Common myeloid progenitor, CD34-positive (primary cell): ENCODE measurements at regions not wholly inside any gene's neighbourhood (a gene's known extent, or its start where the extent isn't known, plus 50 kb on each side); places are given as distances from the start of the nearest gene placed in this dataset.

ENCODE experiments used
- CTCF ChIA-PET: fragments of 350-600 bp; sonication (Branson Sonifier 250); formaldehyde crosslinking; loops from one replicate; lab custom pipeline; 2021; ENCODE audit warnings: antibody characterized with exemption; lab: Charles Lee
- POLR2A ChIA-PET: fragments of 350-600 bp; sonication (Branson Sonifier 250); formaldehyde crosslinking; loops from one replicate; lab custom pipeline; 2021; ENCODE audit warnings: antibody characterized with exemption; lab: Charles Lee
- DNase-seq, 3 donors: peaks; one replicate each; pipeline versions ENCODE4 v3.0.0 to v3.0.0-alpha.2; 2013
- H3K27ac ChIP-seq, 2 experiments: 1 replicate in 1 of 2; 2 replicates in 1 of 2; pipeline ENCODE4 v1.7.0; 2013; ENCODE audit warnings: inconsistent platforms in 2 of 2, low read length in 2 of 2, mild to moderate bottlenecking in 2 of 2, low read depth in 1 of 2, moderate library complexity in 1 of 2; ENCODE audit not compliant: severe bottlenecking in 2 of 2, insufficient read depth in 1 of 2, poor library complexity in 1 of 2
- H3K27me3 ChIP-seq, 5 experiments: replicated peaks in 2 of 5; 1 replicate in 3 of 5; 2 replicates in 2 of 5; pipeline versions ENCODE4 v1.6.1 to v1.7.0; 2013; ENCODE audit warnings: low read length in 4 of 5, mild to moderate bottlenecking in 2 of 5, moderate library complexity in 2 of 5, inconsistent platforms in 1 of 5; ENCODE audit not compliant: insufficient read depth in 5 of 5, control insufficient read depth in 4 of 5
- H3K36me3 ChIP-seq, 4 experiments: 1 replicate in 2 of 4; 2 replicates in 2 of 4; pipeline versions ENCODE4 v1.6.1 to v1.7.0; 2013; ENCODE audit warnings: low read length in 3 of 4, control low read depth in 1 of 4, mild to moderate bottlenecking in 1 of 4; ENCODE audit not compliant: control insufficient read depth in 4 of 4, insufficient read depth in 4 of 4
- H3K4me1 ChIP-seq, 4 experiments: 1 replicate in 3 of 4; 2 replicates in 1 of 4; pipeline versions ENCODE4 v1.6.1 to v1.7.1; 2013; ENCODE audit warnings: low read length in 3 of 4, mild to moderate bottlenecking in 3 of 4, control low read depth in 1 of 4, inconsistent platforms in 1 of 4, moderate library complexity in 1 of 4; ENCODE audit not compliant: control insufficient read depth in 4 of 4, insufficient read depth in 4 of 4; ENCODE audit errors: control extremely low read depth in 1 of 4
- H3K4me3 ChIP-seq, 7 experiments: 1 replicate in 4 of 7; 2 replicates in 3 of 7; pipeline versions ENCODE4 v1.5.1 to v1.7.0; 2013; ENCODE audit warnings: mild to moderate bottlenecking in 7 of 7, low read length in 6 of 7, moderate library complexity in 6 of 7, inconsistent platforms in 2 of 7, low read depth in 2 of 7, control low read depth in 1 of 7; ENCODE audit not compliant: insufficient read depth in 4 of 7, control insufficient read depth in 1 of 7; ENCODE audit errors: extremely low read depth in 1 of 7
- H3K9me3 ChIP-seq, 5 experiments: 1 replicate in 4 of 5; 2 replicates in 1 of 5; pipeline versions ENCODE4 v1.6.1 to v1.7.1; 2013; ENCODE audit warnings: low read length in 4 of 5, mild to moderate bottlenecking in 2 of 5, inconsistent platforms in 1 of 5, low read depth in 1 of 5, moderate library complexity in 1 of 5; ENCODE audit not compliant: control insufficient read depth in 4 of 5, insufficient read depth in 2 of 5; ENCODE audit errors: control extremely low read depth in 1 of 5
- WGBS: methylation state at CpG from one replicate; pipeline ENCODE4 v1.1.5; 2013; ENCODE audit not compliant: insufficient coverage; 5-methylcytosine and 5-hydroxymethylcytosine counted together

DNA sequence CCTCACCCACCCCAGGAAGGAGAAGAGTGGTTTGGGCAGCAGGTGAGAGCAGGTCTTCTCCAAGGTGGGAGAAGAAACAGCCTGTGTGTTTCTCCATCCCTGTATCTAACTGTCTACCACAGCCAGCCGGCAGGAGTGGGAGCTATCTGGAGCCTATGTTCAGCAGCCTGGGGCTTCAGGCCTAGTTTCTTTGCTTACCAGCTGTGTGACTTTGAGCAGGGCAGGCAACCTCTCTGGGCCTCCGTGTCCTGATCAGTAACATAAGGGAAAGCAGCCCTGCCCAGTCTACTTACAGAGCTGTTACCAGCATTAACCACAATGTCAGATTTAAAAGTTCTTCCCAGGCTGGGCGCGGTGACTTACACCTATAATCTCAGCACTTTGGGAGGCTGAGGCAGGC, 450.7 kb upstream of the ZMIZ1 start:
- no peaks in the 10 kb centered on the region for H3K36me3 ChIP-seq
- H3K4me1 ChIP-seq = no peaks in the 10 kb centered on the region
- no peak for DNase-seq
- no peak overlapping the region for H3K27ac ChIP-seq
- no peak overlapping the region for H3K4me3 ChIP-seq
- H3K27me3 ChIP-seq = peaks cover 0 to 3% (median 0%) of the 10 kb centered on the region in 5 experiments
- ChIA-PET POLR2A (no interaction called here), CTCF (no interaction called here)
- no peaks in the 10 kb centered on the region for H3K9me3 ChIP-seq
- 96% methylated on average over 4 of the region's 4 CpGs for WGBS

GRCh38 chr10:78619115-78619851, 449.5 kb upstream of the ZMIZ1 start:
- no peaks in the 10 kb centered on the region for H3K36me3 ChIP-seq
- no peak overlapping the region for H3K4me3 ChIP-seq
- ChIA-PET POLR2A (no interaction called here), CTCF (interaction anchor here (0.7 kb wide), 1 partner anchor 16 kb away, joined by 3 read pairs; no protein-coding TSS in a partner anchor)
- DNase-seq = no peak
- no peaks in the 10 kb centered on the region for H3K9me3 ChIP-seq
- peaks cover 0 to 3% (median 0%) of the 10 kb centered on the region in 5 experiments for H3K27me3 ChIP-seq
- no peak overlapping the region for H3K27ac ChIP-seq
- 88% methylated on average over 5 of the region's 6 CpGs for WGBS
- H3K4me1 ChIP-seq = no peaks in the 10 kb centered on the region

- ChIA-PET POLR2A (no interaction called here), CTCF (interaction anchor here (0.7 kb wide), 1 partner anchor 16 kb away, joined by 3 read pairs; no protein-coding TSS in a partner anchor)
- 95% methylated on average over 4 of the region's 4 CpGs for WGBS
- no peak overlapping the region for H3K4me3 ChIP-seq
- DNase-seq = no peak
- no peaks in the 10 kb centered on the region for H3K36me3 ChIP-seq
- no peaks in the 10 kb centered on the region for H3K9me3 ChIP-seq
- H3K27me3 ChIP-seq = peaks cover 0 to 3% (median 0%) of the 10 kb centered on the region in 5 experiments
- H3K4me1 ChIP-seq = no peaks in the 10 kb centered on the region
- H3K27ac ChIP-seq = no peak overlapping the region
Measured at GRCh38 chr10:78619896-78620295, 448.9 kb upstream of the ZMIZ1 start.

DNA sequence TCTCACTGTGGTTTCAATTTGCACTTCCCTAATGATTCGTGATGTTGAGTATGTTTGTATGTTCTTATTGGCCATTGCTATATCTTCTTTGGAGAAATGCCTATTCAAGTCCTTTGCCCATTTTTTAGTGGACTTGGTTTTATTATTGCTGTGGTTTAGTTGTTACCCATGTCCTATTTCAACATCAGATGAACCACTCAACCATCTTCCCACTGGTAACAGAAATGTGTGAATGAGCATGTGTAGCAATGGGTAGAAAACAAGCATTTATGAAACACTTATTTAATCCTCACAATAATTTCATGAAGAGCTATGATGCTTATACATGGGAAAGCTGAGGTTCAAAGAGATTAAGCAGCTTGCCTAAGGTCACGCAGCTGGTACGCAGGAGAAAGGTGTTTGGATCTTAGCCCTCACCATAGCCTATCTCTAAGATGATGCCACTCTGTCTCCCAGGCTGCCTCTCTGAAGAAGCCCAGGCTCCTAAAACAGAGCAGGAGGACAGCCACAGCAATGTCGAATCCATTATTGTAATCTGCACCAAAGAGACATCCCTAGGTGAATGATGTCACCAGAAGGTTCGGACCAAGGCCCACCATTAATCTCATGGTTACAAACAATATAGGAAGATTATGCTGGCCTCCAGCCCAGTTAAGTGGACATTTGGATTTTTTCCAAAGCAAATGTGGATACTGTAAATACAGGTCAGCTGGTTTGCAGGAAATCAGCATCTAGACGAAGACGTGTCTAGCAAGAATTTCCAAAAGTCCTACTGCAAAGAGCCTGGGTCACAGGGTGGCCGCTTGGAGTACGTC, 447.6 kb upstream of the ZMIZ1 start:
- H3K27me3 ChIP-seq = peaks cover 0 to 3% (median 0%) of the 10 kb centered on the region in 5 experiments
- no peak for DNase-seq
- H3K4me1 ChIP-seq = no peaks in the 10 kb centered on the region
- no peak overlapping the region for H3K4me3 ChIP-seq
- H3K27ac ChIP-seq = no peak overlapping the region
- WGBS = 97% methylated on average over 7 of the region's 9 CpGs
- ChIA-PET POLR2A (no interaction called here), CTCF (no interaction called here)
- H3K9me3 ChIP-seq = no peaks in the 10 kb centered on the region
- no peaks in the 10 kb centered on the region for H3K36me3 ChIP-seq

DNA sequence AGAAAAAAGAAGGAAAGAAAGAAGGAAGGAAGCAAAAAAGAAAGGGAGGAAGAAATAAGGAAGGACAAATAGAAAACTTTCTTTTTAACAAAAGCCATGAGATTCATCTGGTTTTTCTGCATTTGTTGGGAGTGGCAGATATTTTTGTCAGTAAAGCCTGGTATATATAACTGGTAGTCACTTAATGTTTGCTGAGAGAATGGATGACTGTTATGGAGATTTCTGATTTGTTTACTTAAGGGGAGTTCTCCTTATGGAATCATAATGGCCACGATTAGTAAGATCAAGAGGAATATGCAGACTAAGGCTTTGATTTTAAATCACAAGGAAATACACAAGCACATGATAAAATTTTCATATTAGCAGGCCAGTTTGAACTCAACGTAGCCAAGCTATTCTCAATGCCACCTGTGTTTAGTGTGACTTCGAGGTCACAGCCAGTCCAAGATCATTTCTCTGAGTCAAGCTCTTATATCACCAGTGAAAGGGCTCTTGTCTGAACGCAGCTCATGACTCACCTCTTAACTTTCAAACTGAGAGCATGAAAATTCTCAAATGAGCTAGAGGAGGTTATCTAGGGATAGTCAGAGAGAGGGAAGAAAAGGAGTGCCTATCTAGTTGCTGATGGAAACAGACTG, 445.1 kb upstream of the ZMIZ1 start:
- POLR2A ChIA-PET = no interaction called here
- 100% methylated on average over 1 of the region's 4 CpGs for WGBS
- Histone ChIP-seq H3K36me3 (no peaks in the 10 kb centered on the region), H3K4me1 (peaks cover 0 to 7% (median 0%) of the 10 kb centered on the region in 4 experiments), H3K9me3 (no peaks in the 10 kb centered on the region), H3K27me3 (peaks cover 0 to 3% (median 0%) of the 10 kb centered on the region in 5 experiments), H3K4me3 (no peak overlapping the region), H3K27ac (no peak overlapping the region)
- CTCF ChIA-PET = interaction anchor here (0.7 kb wide), 1 partner anchor 19 kb away, joined by 3 read pairs; no protein-coding TSS in a partner anchor
- DNase-seq = no peak

DNA sequence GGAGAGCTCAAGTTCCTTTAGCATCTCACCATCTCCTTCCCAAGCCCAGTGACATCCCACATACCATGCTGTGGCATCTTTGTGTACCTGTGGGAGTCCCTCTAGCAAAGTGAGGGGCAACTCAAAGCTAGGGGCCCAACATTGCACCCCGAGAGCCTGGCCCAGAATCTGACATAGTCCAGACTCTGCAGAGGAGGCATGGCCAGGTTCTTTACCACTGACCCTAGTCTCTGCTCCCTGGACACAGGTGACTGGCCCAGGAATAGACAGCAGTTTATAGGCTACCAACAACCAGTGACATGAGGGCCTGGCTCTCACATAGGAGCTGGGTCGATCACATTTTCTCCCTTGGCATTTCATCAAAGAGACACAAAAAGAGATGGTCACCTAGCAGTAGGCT, 444.0 kb upstream of the ZMIZ1 start:
- Histone ChIP-seq H3K27me3 (peaks cover 0 to 3% (median 0%) of the 10 kb centered on the region in 5 experiments), H3K36me3 (no peaks in the 10 kb centered on the region), H3K4me1 (peaks cover 0 to 15% (median 0%) of the 10 kb centered on the region in 4 experiments), H3K9me3 (no peaks in the 10 kb centered on the region), H3K4me3 (no peak overlapping the region), H3K27ac (no peak overlapping the region)
- ChIA-PET CTCF (interaction anchor here (1.0 to 1.3 kb wide), 3 partner anchors 11 to 25 kb away, joined by 3 to 4 read pairs (median 3); no protein-coding TSS in a partner anchor), POLR2A (no interaction called here)
- DNase-seq = no peak
- 100% methylated on average over 2 of the region's 2 CpGs for WGBS
